H1 (cell line): ENCODE measurements at regions not wholly inside any gene's neighbourhood (a gene's known extent, or its start where the extent isn't known, plus 50 kb on each side); places are given as distances from the start of the nearest gene placed in this dataset.

Source experiments
- CTCF ChIA-PET: fragments of 300-600 bp; sonication (Branson Sonifier 250); formaldehyde crosslinking; loops from one replicate; lab custom pipeline; 2021; ENCODE audit not compliant: partially characterized antibody; lab: Charles Lee
- POLR2A ChIA-PET: fragments of 300-600 bp; sonication (Branson Sonifier 250); formaldehyde crosslinking; loops from one replicate; lab custom pipeline; 2021; ENCODE audit warnings: inconsistent platforms; ENCODE audit not compliant: partially characterized antibody; lab: Charles Lee
- DNase-seq, 2 experiments: peaks; one replicate each; pipeline versions ENCODE4 v3.0.0 to v3.0.0-alpha.2; 2010 to 2022; ENCODE audit warnings: low spot score in 2 of 2, low read depth in 1 of 2, mixed read lengths in 1 of 2
- FAIRE-seq: peaks from 2 replicates; lab custom pipeline; 2011; peaks lifted over from hg19 to GRCh38; lab: Jason Lieb, UNC
- H2AFZ ChIP-seq: 2 replicates; pipeline ENCODE4 v1.8.1; 2012; ENCODE audit warnings: low read length, inconsistent platforms
- H2AK5ac ChIP-seq: 2 replicates; pipeline ENCODE4 v1.6.1; 2013; ENCODE audit warnings: low read depth, low read length
- H2BK120ac ChIP-seq: replicated peaks from 2 replicates; pipeline ENCODE3; 2013; ENCODE audit warnings: low read depth, low read length, inconsistent platforms
- H2BK12ac ChIP-seq: 2 replicates; pipeline ENCODE4 v1.6.1; 2013; ENCODE audit warnings: low read depth, low read length
- H2BK15ac ChIP-seq: 2 replicates; pipeline ENCODE4 v1.6.1; 2013; ENCODE audit warnings: low read length
- H2BK20ac ChIP-seq: 2 replicates; pipeline ENCODE4 v1.6.1; 2013; ENCODE audit warnings: low read length
- H2BK5ac ChIP-seq: 2 replicates; pipeline ENCODE4 v1.6.1; 2013; ENCODE audit warnings: low read depth, low read length
- H3K14ac ChIP-seq: 2 replicates; pipeline ENCODE4 v1.6.1; 2013; ENCODE audit warnings: inconsistent platforms; ENCODE audit not compliant: insufficient read length
- H3K18ac ChIP-seq: 2 replicates; pipeline ENCODE4 v1.6.1; 2013; ENCODE audit warnings: low read length; ENCODE audit errors: extremely low read depth
- H3K23ac ChIP-seq: 2 replicates; pipeline ENCODE4 v1.6.1; 2013; ENCODE audit warnings: inconsistent platforms; ENCODE audit not compliant: insufficient read length
- H3K23me2 ChIP-seq: 2 replicates; pipeline ENCODE4 v1.6.1; 2013; ENCODE audit warnings: low read depth, low read length
- H3K27ac ChIP-seq: 2 replicates; pipeline ENCODE4 v1.6.1; 2011; ENCODE audit warnings: low read depth, low read length, inconsistent platforms
- H3K27me3 ChIP-seq, 4 experiments: replicated peaks in 1 of 4; 1 replicate in 1 of 4; 2 replicates in 3 of 4; pipeline versions ENCODE4 v1.6.1 to v1.8.1; 2011 to 2013; ENCODE audit warnings: low read length in 3 of 4, mild to moderate bottlenecking in 3 of 4, inconsistent platforms in 2 of 4, mixed read lengths in 2 of 4, moderate library complexity in 1 of 4; ENCODE audit not compliant: control insufficient read depth in 3 of 4, insufficient read depth in 3 of 4; ENCODE audit errors: extremely low read depth in 1 of 4
- H3K36me3 ChIP-seq, 4 experiments: 2 replicates each; pipeline versions ENCODE4 v1.6.1 to v1.8.1; 2011 to 2013; ENCODE audit warnings: mild to moderate bottlenecking in 4 of 4, low read length in 3 of 4, moderate library complexity in 2 of 4, control low read depth in 1 of 4, inconsistent platforms in 1 of 4; ENCODE audit not compliant: insufficient read depth in 4 of 4, control insufficient read depth in 2 of 4
- H3K4ac ChIP-seq: replicated peaks from 2 replicates; pipeline ENCODE3; 2013; ENCODE audit warnings: low read length, low read depth, mixed read lengths, inconsistent platforms; ENCODE audit not compliant: insufficient read length
- H3K4me1 ChIP-seq, 4 experiments: replicated peaks in 1 of 4; 1 replicate in 1 of 4; 2 replicates in 3 of 4; pipeline versions ENCODE4 v1.6.1 to v1.8.1; 2011 to 2013; ENCODE audit warnings: low read length in 3 of 4, inconsistent platforms in 2 of 4, mixed read lengths in 1 of 4; ENCODE audit not compliant: insufficient read depth in 4 of 4, control insufficient read depth in 3 of 4
- H3K4me2 ChIP-seq, 2 experiments: 2 replicates each; pipeline versions ENCODE4 v1.6.1 to v1.8.1; 2011 to 2013; ENCODE audit warnings: low read depth in 2 of 2, low read length in 2 of 2, control low read depth in 1 of 2, inconsistent platforms in 1 of 2, mild to moderate bottlenecking in 1 of 2; ENCODE audit not compliant: insufficient read depth in 1 of 2
- H3K4me3 ChIP-seq, 4 experiments: fragments of 200-600, 300-600 bp in 1 of 4; sonication (generic), shearing (Covaris generic), sonication (Bioruptor Twin) in 1 of 4; 2 replicates each; pipeline versions ENCODE4 v1.5.1 to v1.8.1; 2011 to 2016; ENCODE audit warnings: low read length in 4 of 4, low read depth in 3 of 4, control low read depth in 2 of 4, inconsistent platforms in 2 of 4, mild to moderate bottlenecking in 2 of 4, mixed read lengths in 1 of 4, moderate library complexity in 1 of 4; ENCODE audit not compliant: insufficient read depth in 2 of 4; ENCODE audit errors: extremely low read depth in 1 of 4
- H3K56ac ChIP-seq: replicated peaks from 2 replicates; pipeline ENCODE3; 2013; ENCODE audit warnings: low read depth, mild to moderate bottlenecking, mixed read lengths, low read length, inconsistent platforms; ENCODE audit not compliant: insufficient read length
- H3K79me1 ChIP-seq: 2 replicates; pipeline ENCODE4 v1.6.1; 2013; ENCODE audit warnings: low read depth, low read length, control low read depth
- H3K79me2 ChIP-seq, 2 experiments: 2 replicates each; pipeline versions ENCODE4 v1.6.1 to v1.8.1; 2012 to 2013; ENCODE audit warnings: low read length in 2 of 2, mild to moderate bottlenecking in 2 of 2, inconsistent platforms in 1 of 2; ENCODE audit not compliant: insufficient read depth in 2 of 2, control insufficient read depth in 1 of 2
- H3K9ac ChIP-seq, 4 experiments: replicated peaks in 1 of 4; 1 replicate in 1 of 4; 2 replicates in 3 of 4; pipeline versions ENCODE4 v1.6.1 to v1.8.1; 2011 to 2013; ENCODE audit warnings: low read depth in 3 of 4, low read length in 3 of 4, control low read depth in 2 of 4, mild to moderate bottlenecking in 2 of 4, moderate library complexity in 2 of 4, inconsistent platforms in 1 of 4; ENCODE audit errors: extremely low read depth in 1 of 4
- H3K9me3 ChIP-seq, 2 experiments: 2 replicates each; pipeline versions ENCODE4 v1.6.1 to v1.8.1; 2012 to 2013; ENCODE audit warnings: mild to moderate bottlenecking in 2 of 2, moderate library complexity in 2 of 2, control low read depth in 1 of 2, inconsistent platforms in 1 of 2, low read depth in 1 of 2, low read length in 1 of 2, mixed read lengths in 1 of 2; ENCODE audit not compliant: insufficient read depth in 2 of 2
- H4K20me1 ChIP-seq, 2 experiments: replicated peaks in 1 of 2; 2 replicates each; pipeline versions ENCODE3 to v1.8.1; 2011 to 2013; ENCODE audit warnings: inconsistent platforms in 2 of 2, low read length in 2 of 2, mild to moderate bottlenecking in 1 of 2; ENCODE audit not compliant: insufficient read depth in 2 of 2, control insufficient read depth in 1 of 2
- H4K5ac ChIP-seq: 2 replicates; pipeline ENCODE4 v1.6.1; 2013; ENCODE audit warnings: low read length, low read depth, mixed read lengths, inconsistent platforms; ENCODE audit not compliant: insufficient read length
- H4K8ac ChIP-seq: 2 replicates; pipeline ENCODE4 v1.8.0; 2013; ENCODE audit warnings: mild to moderate bottlenecking, moderate library complexity, low read length, inconsistent platforms; ENCODE audit not compliant: insufficient read depth; ENCODE audit errors: extremely low read depth
- H4K91ac ChIP-seq: replicated peaks from 2 replicates; pipeline ENCODE3; 2013; ENCODE audit warnings: low read length, mixed read lengths, inconsistent platforms; ENCODE audit not compliant: insufficient read length
- TCF12 ChIP-seq: IDR thresholded peaks from 2 replicates; pipeline ENCODE4 v1.6.1; 2011; ENCODE audit warnings: low read depth, mild to moderate bottlenecking, low read length
- TEAD4 ChIP-seq: IDR thresholded peaks from 2 replicates; pipeline ENCODE4 v1.6.1; 2012; ENCODE audit warnings: low read depth, low read length, inconsistent platforms, mixed read lengths
- WGBS, 2 experiments: shearing (Covaris generic) in 1 of 2; methylation state at CpG; one replicate each; pipeline versions ENCODE4 v1.1.6 to v1.1.7; 2013 to 2015; ENCODE audit warnings: low lambda C conversion rate in 2 of 2, mixed read lengths in 2 of 2, inconsistent platforms in 1 of 2, low coverage in 1 of 2, missing lambda C conversion rate in 1 of 2; ENCODE audit not compliant: insufficient replicate concordance in 2 of 2, insufficient coverage in 1 of 2, insufficient read length in 1 of 2; ENCODE audit errors: extremely low coverage in 1 of 2, missing lambda C conversion rate in 1 of 2; 5-methylcytosine and 5-hydroxymethylcytosine counted together
- TF ChIP-seq, protein P1 (sequence below): IDR thresholded peaks from 2 replicates; pipeline ENCODE4 v1.6.1; 2012; ENCODE audit warnings: inconsistent platforms

DNA sequence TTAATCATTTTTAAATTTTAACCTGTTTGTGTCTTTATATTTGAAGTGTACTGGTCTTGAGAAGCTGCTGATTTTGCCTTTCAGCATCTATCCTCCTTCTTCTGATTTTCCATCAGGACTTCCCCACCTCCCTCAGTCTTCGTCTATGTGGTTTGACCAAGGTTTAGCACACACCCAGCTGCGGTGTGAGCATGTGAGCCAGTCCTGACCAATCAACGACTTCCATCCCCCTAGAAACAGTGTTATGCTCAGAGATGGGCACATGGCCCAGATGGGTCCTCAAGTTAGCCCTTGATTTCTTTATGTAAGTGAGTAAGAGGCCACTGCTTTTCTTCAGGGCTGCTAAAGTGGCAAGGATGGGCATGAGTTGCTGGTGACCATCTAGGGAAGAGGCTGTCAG lies 190.8 kb downstream of the MATN1 start:
- no peak overlapping the region for H3K9ac ChIP-seq
- ChIA-PET CTCF (interaction anchor here (1.2 to 1.5 kb wide), 4 partner anchors 9 to 300 kb away, joined by 3 to 4 read pairs (median 3); no protein-coding TSS in a partner anchor), POLR2A (no interaction called here)
- no peak overlapping the region for H2BK12ac ChIP-seq
- no peak overlapping the region for H2AFZ ChIP-seq
- H3K4me2 ChIP-seq: no peak overlapping the region
- no peak overlapping the region for H3K14ac ChIP-seq
- H3K4ac ChIP-seq: no peak overlapping the region
- no peaks in the 10 kb centered on the region for H3K79me2 ChIP-seq
- H3K4me1 ChIP-seq: no peaks in the 10 kb centered on the region
- H3K23me2 ChIP-seq: no peaks in the 10 kb centered on the region
- H3K27me3 ChIP-seq: no peaks in the 10 kb centered on the region; a peak in 1 of 7 replicates
- H3K56ac ChIP-seq: no peak overlapping the region
- H2BK120ac ChIP-seq: no peak overlapping the region
- no peaks in the 10 kb centered on the region for H3K9me3 ChIP-seq
- H4K5ac ChIP-seq: no peak overlapping the region
- no peaks in the 10 kb centered on the region for H3K79me1 ChIP-seq
- no peak overlapping the region for H2BK15ac ChIP-seq
- no peak overlapping the region for H3K27ac ChIP-seq
- H2AK5ac ChIP-seq: no peak overlapping the region
- no peak overlapping the region for H2BK20ac ChIP-seq
- DNase-seq (no peak), FAIRE-seq (no peak)
- H2BK5ac ChIP-seq: no peak overlapping the region
- no peak overlapping the region for H3K4me3 ChIP-seq
- no peak overlapping the region for H3K18ac ChIP-seq
- 90% methylated on average over 3 of the region's 3 CpGs; no CpG with 5 or more reads in 1 of the 2 experiments for WGBS, 2 experiments
- TF ChIP-seq TEAD4 (no peak), TCF12 (no peak)
- TF ChIP-seq, protein P1, sequence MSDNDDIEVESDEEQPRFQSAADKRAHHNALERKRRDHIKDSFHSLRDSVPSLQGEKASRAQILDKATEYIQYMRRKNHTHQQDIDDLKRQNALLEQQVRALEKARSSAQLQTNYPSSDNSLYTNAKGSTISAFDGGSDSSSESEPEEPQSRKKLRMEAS: 0 out of 2 replicates have a peak, but pooled peaks have one; percentile 15
- H3K36me3 ChIP-seq: no peaks in the 10 kb centered on the region
- no peak overlapping the region for H4K91ac ChIP-seq
- no peaks in the 10 kb centered on the region for H4K20me1 ChIP-seq
- H3K23ac ChIP-seq: no peak overlapping the region
- no peak overlapping the region for H4K8ac ChIP-seq
